Sigmoid colon (tissue), 3 donors: ENCODE measurements at regions not wholly inside any gene's neighbourhood (a gene's known extent, or its start where the extent isn't known, plus 50 kb on each side); places are given as distances from the start of the nearest gene placed in this dataset.

Experiments
- CTCF ChIP-seq, 4 experiments: fragments of 450-650 bp in 3 of 4; fragments of 200-600 bp in 1 of 4; IDR thresholded peaks; one replicate each; pipeline ENCODE4 v1.5.1; 2016 to 2019; ENCODE audit warnings: antibody characterized with exemption in 4 of 4, mild to moderate bottlenecking in 3 of 4, moderate library complexity in 2 of 4
- POLR2A ChIP-seq, 2 donors: fragments of 450-650 bp; IDR thresholded peaks; one replicate each; pipeline ENCODE4 v1.6.1; 2016; ENCODE audit warnings: antibody characterized with exemption in 2 of 2, mild to moderate bottlenecking in 2 of 2, moderate library complexity in 2 of 2

DNA sequence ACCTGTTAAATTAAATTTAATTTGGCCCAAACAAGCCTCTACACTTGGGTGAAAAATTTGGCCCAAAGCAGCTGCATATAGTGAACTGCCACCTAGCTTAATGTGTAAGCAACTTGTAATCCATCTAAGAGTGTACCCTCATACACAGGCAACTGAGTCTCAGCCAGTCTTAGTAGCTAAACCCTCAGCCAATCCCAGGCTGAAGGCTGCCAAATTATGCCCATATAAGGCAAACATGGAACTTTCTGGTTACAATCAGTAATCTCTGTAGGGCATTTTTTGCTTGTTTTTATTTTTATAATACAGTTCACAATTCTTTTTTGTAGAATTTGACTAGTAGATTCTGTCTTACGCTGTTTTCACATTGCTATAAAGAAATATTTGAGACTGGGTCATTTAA, 958.7 kb downstream of the FSCB start:
- TF ChIP-seq CTCF (IDR thresholded peaks at IDR 0.05) (no peak), POLR2A (IDR thresholded peaks at IDR 0.05) (no peak)
